GM12878 (cell line): ENCODE measurements at regions not wholly inside any gene's neighbourhood (a gene's known extent, or its start where the extent isn't known, plus 50 kb on each side); places are given as distances from the start of the nearest gene placed in this dataset.

ENCODE experiments used
- ATAC-seq: fragments of 200-7000 bp; cut with Tn5 transposase; 3 replicates; pipeline ENCODE4 v1.9.1; 2020; ENCODE audit warnings: mild to moderate bottlenecking, moderate library complexity
- BruUV-seq: library from RNA; stranded (reverse); fragments of 400-500 nt; replicated peaks from 2 replicates; lab custom pipeline; 2021; lab: Mats Ljungman, UMichigan
- CTCF ChIA-PET: fragments of 300-600 bp; sonication (Branson Sonifier 250); formaldehyde crosslinking; extraction: SDS; loops from one replicate; lab custom pipeline; 2021; ENCODE audit warnings: inconsistent platforms; lab: Yijun Ruan, JAX
- POLR2A ChIA-PET: fragments of 350-600 bp; formaldehyde crosslinking; extraction: SDS; loops from one replicate; lab custom pipeline; 2021; ENCODE audit warnings: inconsistent platforms; lab: Charles Lee
- RAD21 ChIA-PET: fragments of 300-600 bp; sonication (Branson Sonifier 250); formaldehyde crosslinking; loops from one replicate; lab custom pipeline; 2023; ENCODE audit warnings: antibody characterized with exemption; ENCODE audit not compliant: unreplicated experiment; lab: Charles Lee
- SMC1A ChIA-PET: fragments of 300-600 bp; sonication (Branson Sonifier 250); formaldehyde crosslinking; loops from one replicate; lab custom pipeline; 2023; ENCODE audit not compliant: unreplicated experiment, uncharacterized antibody; lab: Charles Lee
- DNase-seq: peaks from one replicate; pipeline ENCODE4 v3.0.0-alpha.2; 2011; ENCODE audit warnings: low read depth, low spot score
- FAIRE-seq: peaks from 3 replicates; lab custom pipeline; 2011; peaks lifted over from hg19 to GRCh38; lab: Jason Lieb, UNC
- H2AFZ ChIP-seq: 2 replicates; pipeline ENCODE4 v1.6.0; 2011; ENCODE audit warnings: low read depth, low read length, control low read depth; ENCODE audit not compliant: control insufficient read depth
- H3K27ac ChIP-seq: 2 replicates; pipeline ENCODE4 v1.5.1; 2011; ENCODE audit warnings: control low read depth; ENCODE audit not compliant: control insufficient read depth, insufficient read depth
- H3K27me3 ChIP-seq, 2 experiments: replicated peaks in 1 of 2; 2 replicates each; pipeline versions ENCODE4 v1.6.0 to v1.6.1; 2011; ENCODE audit warnings: low read length in 1 of 2; ENCODE audit not compliant: control insufficient read depth in 2 of 2, insufficient read depth in 2 of 2
- H3K36me3 ChIP-seq, 2 experiments: 2 replicates each; pipeline ENCODE4 v1.5.1; 2011; ENCODE audit warnings: low read length in 1 of 2; ENCODE audit not compliant: control insufficient read depth in 2 of 2, insufficient read depth in 2 of 2
- H3K4me1 ChIP-seq: 2 replicates; pipeline ENCODE4 v1.6.1; 2011; ENCODE audit warnings: mild to moderate bottlenecking, low read length, moderate library complexity, mixed read lengths; ENCODE audit not compliant: control insufficient read depth, insufficient read depth
- H3K4me2 ChIP-seq: 2 replicates; pipeline ENCODE4 v1.6.0; 2011; ENCODE audit warnings: control low read depth; ENCODE audit not compliant: control insufficient read depth, insufficient read depth
- H3K4me3 ChIP-seq: fragments of 200-600 bp; sonication (generic); 2 replicates; pipeline ENCODE4 v1.5.1; 2016
- H3K79me2 ChIP-seq: 2 replicates; pipeline ENCODE4 v1.6.0; 2011; ENCODE audit warnings: low read length; ENCODE audit not compliant: control insufficient read depth, insufficient read depth
- H3K9ac ChIP-seq: 2 replicates; pipeline ENCODE4 v1.8.0; 2011; ENCODE audit warnings: low read length, control low read depth, mixed read lengths; ENCODE audit not compliant: control insufficient read depth, insufficient read depth
- H3K9me3 ChIP-seq: replicated peaks from 3 replicates; pipeline ENCODE4 v1.5.1; 2011; ENCODE audit warnings: mild to moderate bottlenecking, low read length; ENCODE audit not compliant: control insufficient read depth, insufficient read depth
- H4K20me1 ChIP-seq: 2 replicates; pipeline ENCODE4 v1.6.0; 2011; ENCODE audit not compliant: control insufficient read depth, insufficient read depth
- CBX5 ChIP-seq: sonication (generic); IDR thresholded peaks from 2 replicates; pipeline ENCODE4 v1.6.1; 2016; ENCODE audit warnings: low read depth, moderate library complexity, mild to moderate bottlenecking, inconsistent platforms
- CUX1 ChIP-seq: IDR thresholded peaks from 2 replicates; pipeline ENCODE4 v1.6.1; 2012; ENCODE audit warnings: improper control_type of control experiment, low read depth, low read length; ENCODE audit not compliant: insufficient replicate concordance
- EGR1 ChIP-seq, 2 experiments: IDR thresholded peaks; 1 replicate in 1 of 2; 2 replicates in 1 of 2; pipeline ENCODE4 v1.6.1; 2011 to 2012; ENCODE audit warnings: low read depth in 2 of 2, low read length in 2 of 2, borderline replicate concordance in 1 of 2, mild to moderate bottlenecking in 1 of 2, moderate library complexity in 1 of 2
- EP300 ChIP-seq, 2 experiments: fragments of 150-350 bp in 1 of 2; IDR thresholded peaks; 2 replicates each; pipeline ENCODE4 v1.6.1; 2011 to 2012; ENCODE audit warnings: low read depth in 2 of 2, low read length in 2 of 2, borderline replicate concordance in 1 of 2, improper control_type of control experiment in 1 of 2, inconsistent platforms in 1 of 2; ENCODE audit not compliant: control insufficient read depth in 1 of 2
- EZH2 ChIP-seq: IDR thresholded peaks from 2 replicates; pipeline ENCODE4 v1.6.1; 2012; ENCODE audit warnings: low read depth, mild to moderate bottlenecking, control low read depth, inconsistent platforms, low read length, borderline replicate concordance; ENCODE audit not compliant: control insufficient read depth
- GATAD2B ChIP-seq: fragments of 450-650 bp; conservative IDR thresholded peaks from 2 replicates; pipeline ENCODE4 v1.6.1; 2017; ENCODE audit warnings: low read depth, mild to moderate bottlenecking, moderate library complexity
- POLR2A ChIP-seq: IDR thresholded peaks from 2 replicates; pipeline ENCODE4 v1.6.1; 2011; ENCODE audit warnings: low read depth, mild to moderate bottlenecking, low read length
- RBBP5 ChIP-seq: fragments of 200-600 bp; sonication (generic); conservative IDR thresholded peaks from 2 replicates; pipeline ENCODE4 v1.6.1; 2016
- RUNX3 ChIP-seq: IDR thresholded peaks from 2 replicates; pipeline ENCODE4 v1.6.1; 2012; ENCODE audit warnings: low read length, inconsistent platforms
- SUPT20H ChIP-seq: IDR thresholded peaks from 2 replicates; pipeline ENCODE4 v1.6.1; 2011; ENCODE audit warnings: low read depth, mild to moderate bottlenecking, low read length, moderate library complexity, borderline replicate concordance; ENCODE audit not compliant: control insufficient read depth
- TBL1XR1 ChIP-seq: IDR thresholded peaks from 2 replicates; pipeline ENCODE4 v1.6.1; 2012; ENCODE audit warnings: low read depth, low read length, improper control_type of control experiment
- WGBS: methylation state at CpG from one replicate; pipeline ENCODE4 v1.1.6; 2016; ENCODE audit warnings: low lambda C conversion rate; ENCODE audit not compliant: insufficient replicate concordance, insufficient coverage; ENCODE audit errors: missing lambda C conversion rate; 5-methylcytosine and 5-hydroxymethylcytosine counted together
- in situ Hi-C: fragments of 300-500 bp; cut with MboI; formaldehyde crosslinking; loops from 9 replicates; pipeline ENCODE4 v1.14.3; 2018; ENCODE audit warnings: mixed read lengths
- intact Hi-C: fragments of 100-400 bp; cut with micrococcal nuclease; formaldehyde crosslinking; loops from one replicate; pipeline ENCODE4 v1.14.2; 2022; ENCODE audit not compliant: unreplicated experiment
- TF ChIP-seq, protein P1 (sequence below): fragments of 450-650 bp; IDR thresholded peaks from 2 replicates; pipeline ENCODE4 v1.6.1; 2018; ENCODE audit warnings: borderline replicate concordance, mild to moderate bottlenecking; ENCODE audit not compliant: partially characterized antibody

DNA sequence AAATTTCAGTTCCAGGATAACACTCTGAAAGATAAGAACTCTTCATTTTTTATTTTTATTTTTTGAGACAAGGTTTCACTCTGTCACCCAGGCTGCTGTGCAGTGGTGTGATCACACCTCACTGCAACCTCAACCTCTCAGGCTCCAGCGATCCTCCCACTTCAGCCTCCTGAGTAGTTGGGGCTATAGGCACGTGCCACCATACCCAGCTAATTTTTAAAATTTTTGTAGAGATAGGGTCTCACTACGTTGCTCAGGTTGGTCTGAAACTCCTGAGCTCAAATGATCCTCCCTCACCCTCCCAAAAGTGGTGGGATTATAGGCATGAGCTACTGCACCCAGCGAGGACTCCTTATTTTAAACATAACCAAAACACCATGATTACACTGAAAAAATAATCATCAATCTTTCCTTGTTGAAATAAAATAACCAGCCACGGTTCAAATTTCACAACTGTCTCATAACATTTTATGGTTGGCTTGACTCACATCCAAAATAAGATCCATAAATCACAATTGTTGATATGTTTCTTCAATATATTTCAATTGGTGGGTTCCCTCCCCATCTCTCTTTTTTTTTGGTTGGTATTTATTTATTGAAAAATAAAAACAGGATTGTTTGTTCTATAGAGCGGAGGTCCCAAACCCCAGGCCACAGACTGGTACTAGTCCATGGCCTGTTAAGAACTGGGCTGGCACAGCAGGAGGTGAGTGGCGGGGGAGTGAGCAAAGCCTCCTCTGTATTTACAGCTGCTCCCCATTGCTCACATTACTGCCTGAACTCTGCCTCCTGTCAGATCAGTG lies 60.1 kb upstream of the FAM171A1 start:
- H3K36me3 ChIP-seq: no peaks in the 10 kb centered on the region
- no peaks in the 10 kb centered on the region for H3K9me3 ChIP-seq
- RAD21 ChIA-PET: no interaction called here
- WGBS: 17% methylated on average over 7 of the region's 7 CpGs
- no peak overlapping the region for H3K27ac ChIP-seq
- intact Hi-C loops: loop anchor here (5.0 kb wide), 1 partner anchor 311 kb away; no protein-coding TSS in a partner anchor
- no peaks in the 10 kb centered on the region for H3K79me2 ChIP-seq
- POLR2A ChIA-PET: no interaction called here
- no peaks in the 10 kb centered on the region for H3K4me1 ChIP-seq
- no peaks in the 10 kb centered on the region for H4K20me1 ChIP-seq
- H3K27me3 ChIP-seq: no peaks in the 10 kb centered on the region
- H3K9ac ChIP-seq: no peak overlapping the region
- DNase-seq: no peak
- SMC1A ChIA-PET: no interaction called here
- no peak overlapping the region for H3K4me2 ChIP-seq
- H2AFZ ChIP-seq: no peak overlapping the region
- FAIRE-seq: no peak
- no peak for ATAC-seq
- TF ChIP-seq EZH2: no peak
- TF ChIP-seq CBX5: no peak
- no peak for TF ChIP-seq RUNX3
- no peak for TF ChIP-seq CUX1
- TF ChIP-seq RBBP5: no peak
- TF ChIP-seq GATAD2B: no peak
- TF ChIP-seq TBL1XR1: no peak
- no peak for TF ChIP-seq POLR2A
- no peak for TF ChIP-seq EGR1 (IDR thresholded peaks at IDR 0.05; ENCODE audit: borderline replicate concordance in 1 of 2, low read depth in 2 of 2, low read length in 2 of 2)
- TF ChIP-seq SUPT20H: no peak
- TF ChIP-seq, protein P1, sequence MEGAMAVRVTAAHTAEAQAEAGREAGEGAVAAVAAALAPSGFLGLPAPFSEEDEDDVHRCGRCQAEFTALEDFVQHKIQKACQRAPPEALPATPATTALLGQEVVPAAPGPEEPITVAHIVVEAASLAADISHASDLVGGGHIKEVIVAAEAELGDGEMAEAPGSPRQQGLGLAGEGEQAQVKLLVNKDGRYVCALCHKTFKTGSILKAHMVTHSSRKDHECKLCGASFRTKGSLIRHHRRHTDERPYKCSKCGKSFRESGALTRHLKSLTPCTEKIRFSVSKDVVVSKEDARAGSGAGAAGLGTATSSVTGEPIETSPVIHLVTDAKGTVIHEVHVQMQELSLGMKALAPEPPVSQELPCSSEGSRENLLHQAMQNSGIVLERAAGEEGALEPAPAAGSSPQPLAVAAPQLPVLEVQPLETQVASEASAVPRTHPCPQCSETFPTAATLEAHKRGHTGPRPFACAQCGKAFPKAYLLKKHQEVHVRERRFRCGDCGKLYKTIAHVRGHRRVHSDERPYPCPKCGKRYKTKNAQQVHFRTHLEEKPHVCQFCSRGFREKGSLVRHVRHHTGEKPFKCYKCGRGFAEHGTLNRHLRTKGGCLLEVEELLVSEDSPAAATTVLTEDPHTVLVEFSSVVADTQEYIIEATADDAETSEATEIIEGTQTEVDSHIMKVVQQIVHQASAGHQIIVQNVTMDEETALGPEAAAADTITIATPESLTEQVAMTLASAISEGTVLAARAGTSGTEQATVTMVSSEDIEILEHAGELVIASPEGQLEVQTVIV: no peak
- TF ChIP-seq EP300 (IDR thresholded peaks at IDR 0.05; ENCODE audit: borderline replicate concordance in 1 of 2, control insufficient read depth in 1 of 2, low read depth in 2 of 2, low read length in 2 of 2): no peak
- BruUV-seq: no TSS peak
- CTCF ChIA-PET: interaction anchor here (0.8 to 2.4 kb wide), 2 partner anchors 12 to 358 kb away, joined by 3 to 13 read pairs; no protein-coding TSS in a partner anchor
- in situ Hi-C loops: loop anchor here (5.0 to 10.0 kb wide), 2 partner anchors 296 to 394 kb away; no protein-coding TSS in a partner anchor
- no peak overlapping the region for H3K4me3 ChIP-seq
